Stimulated activated naive CD8-positive, alpha-beta T cell treated with anti-CD3 and anti-CD28 coated beads, Interleukin-15, amount 100 ng/mL, for 72 hours (primary cell): ENCODE measurements at regions not wholly inside any gene's neighbourhood (a gene's known extent, or its start where the extent isn't known, plus 50 kb on each side); places are given as distances from the start of the nearest gene placed in this dataset.
"Not testable (repeated sequence)": the region's sequence is repeated elsewhere in the genome, so short reads cannot be mapped to it uniquely, and the experiment has no call there.

Experiments used
- ATAC-seq: fragments of 150-1000 bp; cut with Tn5 transposase; 2 replicates; pipeline ENCODE4 v1.10.0; 2021; ENCODE audit warnings: mild to moderate bottlenecking, moderate library complexity
- DNase-seq, 2 donors: peaks; one replicate each; pipeline ENCODE4 v3.0.0; 2021 to 2022
- H3K27ac Mint-ChIP-seq, 2 donors: one replicate each; pipeline ENCODE4 v1.8.0; 2022; ENCODE audit warnings: mild to moderate bottlenecking in 2 of 2, mixed read lengths in 2 of 2, moderate library complexity in 2 of 2
- H3K27me3 Mint-ChIP-seq: one replicate; pipeline ENCODE4 v1.8.0; 2022; ENCODE audit warnings: mixed read lengths
- H3K4me1 Mint-ChIP-seq: one replicate; pipeline ENCODE4 v1.8.0; 2022; ENCODE audit warnings: mild to moderate bottlenecking, mixed read lengths
- H3K4me3 Mint-ChIP-seq, 2 donors: one replicate each; pipeline ENCODE4 v1.8.0; 2022; ENCODE audit warnings: mild to moderate bottlenecking in 2 of 2, mixed read lengths in 2 of 2, moderate library complexity in 1 of 2
- H3K9me3 Mint-ChIP-seq, 2 donors: one replicate each; pipeline ENCODE4 v1.8.0; 2022; ENCODE audit warnings: mixed read lengths in 2 of 2

DNA sequence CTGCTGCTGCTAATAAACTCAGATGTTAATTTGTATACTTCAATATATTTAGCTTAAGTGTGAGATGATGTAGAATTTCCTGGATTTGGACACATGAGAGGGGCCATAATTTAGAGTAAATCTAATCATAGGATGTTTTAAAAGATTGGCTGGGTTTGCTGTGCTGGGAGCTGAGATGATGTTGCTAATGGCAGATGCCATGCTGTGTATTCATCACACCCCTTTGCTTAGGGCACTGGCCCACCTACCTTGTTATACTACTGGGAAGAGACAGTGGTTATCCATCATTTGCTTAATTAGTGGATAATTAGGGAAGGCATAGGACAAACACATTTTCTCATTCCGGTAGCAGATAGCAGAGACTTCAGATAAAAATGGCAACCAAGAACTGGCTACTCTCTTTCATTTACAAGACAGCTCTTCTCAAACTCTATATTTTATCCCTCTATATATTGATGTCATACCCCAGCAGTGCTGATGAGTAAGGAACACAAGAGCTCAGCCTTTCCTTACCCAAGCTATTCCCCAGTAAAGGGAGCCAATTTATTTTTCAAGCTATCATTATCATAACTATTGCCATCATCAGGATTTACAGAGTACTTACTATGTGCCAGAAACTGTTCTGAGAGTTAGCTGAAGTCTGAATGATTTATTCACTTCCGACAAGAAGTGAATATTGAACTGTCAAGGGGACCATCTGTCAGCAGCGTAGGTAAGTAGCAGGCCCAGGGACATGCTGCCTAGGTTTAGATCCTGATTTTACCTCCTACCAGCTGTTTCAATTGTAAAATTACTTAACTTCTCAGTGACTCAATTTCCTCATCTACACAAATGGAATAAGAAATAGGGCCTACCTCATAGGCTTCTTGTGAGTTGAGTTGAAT is 204.6 kb upstream of the FLRT2 start:
- Mint-ChIP-seq H3K27me3 (no peaks in the 10 kb centered on the region), H3K4me3 (no peak overlapping the region), H3K4me1 (no peaks in the 10 kb centered on the region), H3K9me3 (peaks cover 5 to 21% of the 10 kb centered on the region in 2 donors), H3K27ac (no peak overlapping the region)
- no peak for ATAC-seq
- DNase-seq = no peak

DNA sequence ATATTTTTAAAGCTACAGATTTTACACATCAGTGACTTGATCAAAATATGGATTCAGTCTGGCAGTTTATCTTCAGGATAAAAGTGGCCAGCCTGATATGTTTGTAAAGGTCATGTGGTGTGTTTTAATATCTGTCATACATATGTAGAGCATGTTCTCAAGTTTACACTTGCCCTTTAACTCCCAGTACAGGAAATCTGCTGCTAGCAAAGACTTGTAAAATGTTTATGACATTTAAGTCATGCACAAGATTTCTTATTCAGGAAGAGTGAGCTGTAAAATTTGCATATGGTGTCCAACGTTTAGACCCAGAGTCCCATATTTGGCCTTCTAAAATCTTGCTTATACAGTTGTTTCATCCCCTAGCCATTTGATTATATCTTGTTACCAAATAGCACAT is 197.5 kb upstream of the FLRT2 start:
- Mint-ChIP-seq H3K4me3 (no peak overlapping the region), H3K4me1 (no peaks in the 10 kb centered on the region), H3K9me3 (no peaks in the 10 kb centered on the region), H3K27me3 (no peaks in the 10 kb centered on the region), H3K27ac (no peak overlapping the region)
- no peak for ATAC-seq
- DNase-seq = no peak

DNA sequence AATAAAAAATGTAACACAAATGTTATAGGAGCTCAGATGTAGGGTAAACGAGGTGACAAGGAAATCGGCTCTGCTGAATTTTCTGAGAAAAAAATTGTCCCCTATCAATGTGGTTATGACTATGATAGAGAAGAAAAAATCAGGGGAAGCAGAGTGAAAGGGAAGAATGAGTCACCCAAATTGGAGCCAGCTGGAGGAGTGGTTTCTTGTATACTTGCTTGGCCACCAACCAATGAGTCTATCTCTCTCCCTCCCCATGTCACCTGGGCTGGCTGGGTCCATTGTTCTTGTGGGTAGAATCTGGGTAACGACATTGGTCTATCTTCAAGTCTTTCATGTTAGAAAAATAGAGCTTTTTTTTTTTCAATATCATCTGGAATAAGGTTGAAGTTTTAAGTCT is 196.6 kb upstream of the FLRT2 start:
- ATAC-seq = no peak
- no peak overlapping the region for H3K4me3 Mint-ChIP-seq
- no peaks in the 10 kb centered on the region for H3K27me3 Mint-ChIP-seq
- no peak overlapping the region for H3K27ac Mint-ChIP-seq
- H3K4me1 Mint-ChIP-seq = no peaks in the 10 kb centered on the region
- no peaks in the 10 kb centered on the region for H3K9me3 Mint-ChIP-seq
- DNase-seq = no peak

DNA sequence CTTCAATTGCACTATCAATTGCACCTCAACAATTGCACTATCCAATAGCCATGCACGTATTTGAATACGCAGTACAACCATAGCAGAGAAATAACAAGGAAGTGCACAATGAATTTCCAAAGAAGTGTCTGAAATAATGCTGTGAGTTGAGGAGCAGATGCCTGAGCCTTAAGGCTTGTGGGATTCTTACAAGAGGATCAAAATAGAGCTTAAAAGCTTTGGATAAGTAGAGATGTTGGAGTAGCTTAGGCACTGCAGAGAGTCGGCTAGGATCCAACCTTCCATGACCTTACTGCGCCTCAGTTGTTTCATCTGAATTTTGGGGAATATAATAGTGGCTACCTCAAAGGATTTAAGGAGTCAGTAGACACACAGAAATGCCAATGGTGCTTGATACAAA is 196.1 kb upstream of the FLRT2 start:
- no peaks in the 10 kb centered on the region for H3K27me3 Mint-ChIP-seq

DNA sequence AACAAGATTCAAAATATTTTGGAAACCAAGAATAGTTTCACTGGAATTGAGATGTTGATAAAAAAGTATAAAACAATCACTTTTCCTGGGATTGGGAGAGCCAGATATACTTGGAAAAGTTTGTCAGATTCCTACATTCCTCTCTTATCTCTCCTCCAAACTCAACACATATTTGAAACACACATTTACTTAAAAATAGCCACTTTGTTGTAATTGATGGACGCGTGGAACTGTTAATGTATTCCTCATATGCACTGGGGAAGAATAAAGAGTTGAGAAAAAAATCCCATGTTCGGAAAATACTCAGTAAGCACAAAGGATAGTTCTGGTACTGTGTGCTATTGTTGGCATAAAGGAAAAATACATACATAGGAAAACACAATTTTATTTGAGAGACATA is 195.6 kb upstream of the FLRT2 start:
- no peak overlapping the region for H3K4me3 Mint-ChIP-seq

More for the DNA sequence above, 196.1 kb upstream of the FLRT2 start:
- no peaks in the 10 kb centered on the region for H3K4me1 Mint-ChIP-seq
- H3K27ac Mint-ChIP-seq = no peak overlapping the region
- no peak overlapping the region for H3K4me3 Mint-ChIP-seq
- H3K9me3 Mint-ChIP-seq = no peaks in the 10 kb centered on the region
- DNase-seq (no peak), ATAC-seq (no peak)

DNA sequence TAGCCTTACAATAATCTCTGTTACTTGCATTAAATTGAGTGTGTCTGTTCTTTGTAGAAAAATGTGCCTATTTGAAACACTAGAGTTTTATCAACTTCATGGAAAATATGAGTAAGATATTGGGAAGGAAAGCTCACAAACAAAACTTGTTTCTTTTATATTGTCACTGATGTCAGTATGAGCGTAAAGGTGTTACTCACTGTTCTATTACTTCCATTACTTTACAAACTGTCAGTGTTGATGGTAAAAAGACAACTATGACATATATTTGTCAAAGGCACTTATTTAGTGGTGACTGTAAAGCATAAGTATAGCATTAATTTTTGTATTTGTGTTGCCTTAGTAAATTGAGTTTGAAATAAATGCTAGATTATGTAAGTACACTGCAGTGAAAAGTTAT is 193.7 kb upstream of the FLRT2 start:
- ATAC-seq (no peak), DNase-seq (no peak)
- Mint-ChIP-seq H3K27me3 (no peaks in the 10 kb centered on the region), H3K4me1 (no peaks in the 10 kb centered on the region), H3K27ac (no peak overlapping the region), H3K4me3 (no peak overlapping the region), H3K9me3 (no peaks in the 10 kb centered on the region)

More for the DNA sequence above, 195.6 kb upstream of the FLRT2 start:
- ATAC-seq (no peak), DNase-seq (no peak)
- Mint-ChIP-seq H3K4me1 (no peaks in the 10 kb centered on the region), H3K9me3 (no peaks in the 10 kb centered on the region), H3K27ac (no peak overlapping the region), H3K27me3 (no peaks in the 10 kb centered on the region)

DNA sequence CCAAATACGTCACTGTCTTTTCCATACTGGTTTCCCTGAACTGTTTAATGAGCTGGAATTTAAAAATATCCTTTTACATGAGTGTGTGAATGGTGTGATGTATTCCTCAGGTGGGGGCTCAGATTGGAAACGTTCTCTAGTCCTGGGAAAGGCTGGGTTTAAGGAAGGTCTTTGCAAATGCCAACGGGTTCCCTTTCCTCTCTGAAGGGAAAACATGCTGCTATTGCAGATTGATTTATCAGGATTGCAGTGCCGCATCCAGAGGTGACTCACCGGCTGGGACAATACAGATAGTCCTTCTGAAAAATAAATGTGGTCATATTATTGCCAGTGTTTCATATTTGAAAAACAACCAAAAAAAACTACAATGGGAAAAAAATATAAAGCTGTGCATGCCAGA is 193.1 kb upstream of the FLRT2 start:
- no peak overlapping the region for H3K27ac Mint-ChIP-seq
- ATAC-seq = no peak
- no peaks in the 10 kb centered on the region for H3K4me1 Mint-ChIP-seq
- no peak for DNase-seq
- no peaks in the 10 kb centered on the region for H3K9me3 Mint-ChIP-seq
- H3K4me3 Mint-ChIP-seq = no peak overlapping the region
- H3K27me3 Mint-ChIP-seq = no peaks in the 10 kb centered on the region

DNA sequence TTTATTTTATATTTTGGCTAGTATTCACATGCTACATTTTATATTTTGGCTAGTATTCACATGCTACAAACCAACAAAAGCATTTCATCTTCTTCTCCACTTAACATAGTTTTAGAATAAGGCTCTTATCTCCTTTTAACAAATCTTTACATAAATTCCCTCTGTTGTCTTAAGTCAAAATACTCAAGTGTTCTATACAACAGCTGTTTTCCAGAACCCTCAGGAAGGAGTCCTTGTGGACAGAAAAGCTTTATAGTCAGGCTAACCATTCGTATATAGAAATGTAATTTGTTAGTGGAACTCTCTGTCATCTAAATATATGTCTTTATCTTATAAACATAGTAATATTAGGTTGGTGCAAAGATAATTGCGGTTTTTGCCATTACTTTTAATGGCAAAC is 191.0 kb upstream of the FLRT2 start:
- Mint-ChIP-seq H3K27ac (no peak overlapping the region), H3K27me3 (no peaks in the 10 kb centered on the region), H3K9me3 (no peaks in the 10 kb centered on the region), H3K4me1 (no peaks in the 10 kb centered on the region), H3K4me3 (no peak overlapping the region)
- no peak for ATAC-seq
- no peak for DNase-seq

DNA sequence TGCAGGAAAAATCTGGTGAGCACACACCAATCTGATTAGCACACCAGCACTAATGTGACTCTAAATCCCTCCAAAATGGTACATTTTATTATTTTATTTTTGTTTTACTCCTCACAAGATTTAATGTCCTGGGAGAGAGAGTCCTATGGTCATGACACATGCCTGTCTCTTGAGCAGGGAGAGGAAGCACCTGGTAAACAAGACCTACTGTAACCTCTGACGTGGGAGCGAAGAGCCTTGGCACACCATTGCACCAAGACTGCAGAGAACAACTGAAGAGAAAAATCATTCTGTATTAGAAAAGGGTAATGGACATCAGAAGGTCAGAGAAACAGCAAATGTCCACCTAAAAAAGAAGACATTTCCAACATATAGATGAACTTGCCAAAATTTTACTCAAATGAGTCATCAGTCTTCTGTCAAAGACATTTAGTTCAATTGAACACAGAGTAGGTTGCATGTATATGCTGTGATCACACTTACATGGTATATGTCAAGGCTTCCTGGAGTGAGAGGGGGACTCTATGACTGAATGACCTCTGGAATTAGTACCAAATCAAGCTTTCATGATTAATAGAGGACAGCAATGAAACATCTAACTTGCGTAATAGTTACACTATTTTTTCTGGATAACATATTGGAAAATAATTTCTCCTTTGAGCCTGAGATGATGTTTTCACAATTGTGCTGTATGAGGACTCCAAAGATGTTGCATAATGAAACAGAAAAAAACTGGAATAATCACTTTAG is 186.9 kb upstream of the FLRT2 start:
- ATAC-seq (no peak), DNase-seq (no peak)
- Mint-ChIP-seq H3K9me3 (no peaks in the 10 kb centered on the region), H3K4me1 (no peaks in the 10 kb centered on the region), H3K27ac (no peak overlapping the region), H3K27me3 (no peaks in the 10 kb centered on the region), H3K4me3 (no peak overlapping the region)

DNA sequence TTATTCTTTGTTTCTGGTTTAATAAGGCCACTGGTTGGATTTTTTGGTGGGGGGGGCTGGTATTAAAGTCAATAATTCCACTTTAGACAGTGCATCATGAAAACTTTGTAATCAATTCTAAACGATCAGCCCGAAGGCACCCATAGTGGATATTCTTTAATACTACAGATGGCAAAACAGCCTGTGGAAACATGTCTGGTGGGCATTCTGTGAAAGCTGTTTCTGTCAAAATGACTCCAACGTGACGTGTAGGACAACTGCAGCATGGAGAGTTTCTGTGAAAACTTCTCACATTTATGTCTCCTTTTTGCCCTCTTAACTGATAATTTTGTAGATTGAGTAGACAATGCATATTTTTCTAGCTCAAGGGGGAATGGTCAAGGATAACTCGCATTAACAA is 185.8 kb upstream of the FLRT2 start:
- H3K4me1 Mint-ChIP-seq = no peaks in the 10 kb centered on the region
- no peak overlapping the region for H3K4me3 Mint-ChIP-seq
- no peaks in the 10 kb centered on the region for H3K9me3 Mint-ChIP-seq
- H3K27ac Mint-ChIP-seq = no peak overlapping the region
- no peak for DNase-seq
- ATAC-seq = no peak
- H3K27me3 Mint-ChIP-seq = no peaks in the 10 kb centered on the region

DNA sequence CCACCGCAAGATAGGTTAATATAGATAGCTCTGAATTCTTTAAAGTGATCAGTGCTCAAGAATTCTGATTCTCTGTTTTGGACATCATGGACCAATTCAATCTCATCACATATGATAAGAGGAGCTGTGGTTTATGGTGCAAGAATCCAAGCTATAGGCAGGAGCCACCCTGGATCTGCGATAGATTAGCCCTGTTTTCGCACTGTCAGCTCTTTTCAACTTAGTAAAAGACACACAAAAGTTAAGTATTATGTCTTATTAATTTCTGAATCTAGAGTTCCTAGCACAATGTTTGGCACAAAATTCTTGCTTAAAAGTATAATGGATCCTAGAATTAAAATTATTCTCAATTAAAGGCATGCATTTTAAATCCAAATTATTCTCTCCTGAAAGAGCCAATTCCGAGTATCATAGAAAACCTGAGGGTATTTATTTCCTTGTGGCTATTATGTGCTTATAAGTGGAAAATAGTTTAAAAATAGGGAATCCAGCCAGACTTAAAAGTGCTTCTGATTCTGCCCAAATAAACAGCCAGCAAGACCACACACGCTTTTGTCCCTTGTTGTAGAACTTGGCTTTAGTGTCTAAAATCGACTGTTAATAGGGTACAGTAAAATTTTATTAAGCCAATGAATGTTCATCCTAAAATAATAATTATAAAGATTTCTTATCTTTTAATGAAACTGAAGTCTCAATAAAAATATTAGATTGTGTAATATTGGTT is 184.9 kb upstream of the FLRT2 start:
- Mint-ChIP-seq H3K4me1 (no peaks in the 10 kb centered on the region), H3K27ac (no peak overlapping the region), H3K9me3 (no peaks in the 10 kb centered on the region), H3K4me3 (no peak overlapping the region), H3K27me3 (no peaks in the 10 kb centered on the region)
- DNase-seq = no peak
- no peak for ATAC-seq

DNA sequence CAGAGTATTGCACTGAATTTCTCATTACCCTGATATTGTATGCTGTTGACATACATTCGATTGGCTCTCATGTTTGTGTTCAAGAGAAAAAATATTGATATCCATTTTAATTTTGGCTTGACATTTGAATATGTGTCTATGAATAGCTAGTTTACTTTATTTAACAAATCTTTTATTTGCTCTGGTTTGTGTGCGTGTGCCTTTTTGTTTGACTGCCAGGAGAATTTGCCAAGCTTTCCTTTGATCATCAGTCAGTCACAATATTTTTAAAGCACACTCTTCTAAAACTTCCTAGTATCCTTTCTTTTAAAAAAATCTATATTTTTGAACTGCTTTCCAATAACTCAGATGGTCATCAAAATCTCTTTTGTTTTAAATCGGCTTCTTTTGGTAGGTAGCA is 179.3 kb upstream of the FLRT2 start:
- ATAC-seq (no peak), DNase-seq (no peak)
- H3K9me3 Mint-ChIP-seq = peaks cover 5 to 18% of the 10 kb centered on the region in 2 donors
- H3K4me3 Mint-ChIP-seq = no peak overlapping the region
- no peaks in the 10 kb centered on the region for H3K27me3 Mint-ChIP-seq
- no peak overlapping the region for H3K27ac Mint-ChIP-seq
- H3K4me1 Mint-ChIP-seq = no peaks in the 10 kb centered on the region

DNA sequence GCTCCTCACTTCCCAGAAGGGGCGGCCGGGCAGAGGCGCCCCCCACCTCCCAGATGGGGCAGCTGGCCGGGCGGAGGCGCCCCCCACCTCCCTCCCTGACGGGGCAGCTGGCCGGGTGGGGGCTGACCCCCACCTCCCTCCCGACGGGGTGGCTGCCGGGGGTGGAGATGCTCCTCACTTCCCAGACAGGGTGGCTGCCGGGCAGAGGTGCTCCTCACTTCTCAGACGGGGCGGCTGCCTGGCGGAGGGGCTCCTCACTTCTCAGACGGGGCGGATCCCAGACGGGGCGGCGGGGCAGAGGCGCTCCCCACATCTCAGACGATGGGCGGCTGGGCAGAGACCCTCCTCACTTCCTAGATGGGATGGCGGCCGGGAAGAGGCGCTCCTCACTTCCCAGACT is 177.4 kb upstream of the FLRT2 start:
- not testable (repeated sequence) for H3K27me3 Mint-ChIP-seq, ATAC-seq, H3K4me3 Mint-ChIP-seq, H3K4me1 Mint-ChIP-seq, DNase-seq, H3K27ac Mint-ChIP-seq
- H3K9me3 Mint-ChIP-seq = peaks cover 13 to 18% of the 10 kb centered on the region in 2 donors

DNA sequence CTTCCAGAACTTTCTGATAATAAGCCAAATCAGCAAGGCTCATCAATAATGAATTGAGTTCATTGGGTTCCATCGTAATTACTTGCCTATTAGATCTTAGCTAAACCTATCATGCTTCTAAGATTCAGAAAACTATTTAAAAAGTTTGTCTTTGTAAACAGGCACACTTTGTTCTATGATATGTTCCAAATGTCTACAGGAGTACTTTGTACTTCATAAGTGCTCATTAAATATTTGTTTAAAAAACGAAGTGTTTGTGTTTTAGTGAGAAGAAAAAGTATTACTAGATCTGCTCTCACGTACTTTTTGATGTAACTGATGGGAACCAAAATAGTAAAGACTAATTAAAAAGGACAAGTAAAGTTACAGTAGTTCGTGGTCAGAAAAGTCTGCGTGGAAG is 172.8 kb upstream of the FLRT2 start:
- Mint-ChIP-seq H3K9me3 (peaks cover 9% of the 10 kb centered on the region in 2 donors), H3K4me1 (no peaks in the 10 kb centered on the region), H3K27ac (no peak overlapping the region), H3K27me3 (no peaks in the 10 kb centered on the region), H3K4me3 (no peak overlapping the region)
- DNase-seq (no peak), ATAC-seq (no peak)

DNA sequence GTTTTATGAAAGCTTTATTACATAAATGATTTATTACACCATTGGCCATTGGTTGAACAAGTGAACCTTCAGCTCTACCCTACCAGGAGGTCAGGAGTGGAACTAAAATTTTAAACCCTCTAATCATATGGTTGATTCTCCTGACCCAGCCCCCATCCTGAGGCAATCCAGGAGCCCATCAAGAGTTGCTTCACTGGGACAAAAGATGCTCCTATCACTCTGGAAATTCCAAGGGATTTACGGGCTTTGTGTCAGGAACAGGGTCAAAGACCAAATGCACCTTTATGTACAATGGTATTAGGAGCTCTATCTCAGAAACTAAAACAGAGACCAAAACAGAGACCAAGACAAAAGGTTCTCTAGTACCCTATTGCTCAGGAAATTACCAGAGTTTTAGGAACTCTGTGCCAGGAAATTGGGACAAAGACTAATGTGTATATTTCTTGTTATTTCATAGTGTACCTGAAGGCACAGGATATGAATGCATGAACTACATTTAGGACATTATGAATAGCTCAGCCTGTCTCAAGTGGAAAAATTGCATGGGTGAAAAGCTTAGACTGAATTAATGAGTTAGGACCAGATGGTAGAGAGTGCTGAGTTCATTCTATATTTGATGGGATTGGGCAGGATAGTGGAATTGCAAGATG is 171.7 kb upstream of the FLRT2 start:
- DNase-seq = no peak
- Mint-ChIP-seq H3K4me1 (no peaks in the 10 kb centered on the region), H3K9me3 (peaks cover 7 to 9% of the 10 kb centered on the region in 2 donors), H3K27ac (no peak overlapping the region), H3K27me3 (no peaks in the 10 kb centered on the region), H3K4me3 (no peak overlapping the region)
- ATAC-seq = no peak
